HG03442 (cell line): ENCODE measurements at regions not wholly inside any gene's neighbourhood (a gene's known extent, or its start where the extent isn't known, plus 50 kb on each side); places are given as distances from the start of the nearest gene placed in this dataset.

Experiments
- ATAC-seq: cut with Tn5 transposase; IDR thresholded peaks from one replicate; pipeline ENCODE4 v1.9.1; 2021; ENCODE audit warnings: mild to moderate bottlenecking, moderate library complexity; ENCODE audit not compliant: unreplicated experiment

GRCh38 chr7:142606081-142606480 lies 143.2 kb upstream of the PRSS1 start:
- no peak for ATAC-seq

DNA sequence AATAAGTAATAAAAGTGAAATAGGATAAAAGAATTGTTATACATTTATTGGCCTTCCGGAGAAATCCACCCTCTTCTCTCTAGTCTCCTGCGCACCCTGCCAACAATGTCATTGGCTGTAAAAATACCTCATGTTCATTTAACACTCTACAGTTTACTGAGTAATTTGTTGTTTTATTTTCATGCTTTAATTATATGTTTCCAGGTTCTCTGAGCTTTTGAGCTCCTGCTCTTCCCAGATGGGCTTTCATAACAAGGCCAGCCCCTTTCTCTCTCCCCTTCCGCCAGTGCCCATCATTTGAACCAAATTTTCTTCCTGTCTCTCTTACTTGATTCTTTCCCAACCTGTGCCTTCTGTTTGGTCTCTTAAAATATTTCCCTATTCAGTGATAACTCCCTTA lies 144.6 kb upstream of the PRSS1 start:
- ATAC-seq: no peak

- ATAC-seq: peak; percentile 39
Measured at GRCh38 chr7:142603870-142604448, 145.3 kb upstream of the PRSS1 start.

- no peak for ATAC-seq
Measured at GRCh38 chr7:142602756-142603155, 146.5 kb upstream of the PRSS1 start.

DNA sequence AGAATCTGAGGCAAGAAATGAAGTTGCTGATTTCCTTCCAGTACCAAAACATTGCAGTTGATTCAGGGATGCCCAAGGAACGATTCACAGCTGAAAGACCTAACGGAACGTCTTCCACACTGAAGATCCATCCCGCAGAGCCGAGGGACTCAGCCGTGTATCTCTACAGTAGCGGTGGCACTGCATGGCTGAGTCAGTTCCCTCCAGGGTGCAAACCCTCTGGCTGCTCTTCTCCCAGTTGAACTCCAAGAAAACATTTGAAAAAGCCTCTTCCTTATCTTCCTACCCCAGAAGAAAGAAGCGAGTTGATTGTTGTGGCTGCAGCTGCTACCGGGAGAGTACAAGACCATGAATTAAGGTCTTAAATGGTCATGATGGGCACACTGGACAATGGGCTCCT lies 147.1 kb upstream of the PRSS1 start:
- no peak for ATAC-seq

DNA sequence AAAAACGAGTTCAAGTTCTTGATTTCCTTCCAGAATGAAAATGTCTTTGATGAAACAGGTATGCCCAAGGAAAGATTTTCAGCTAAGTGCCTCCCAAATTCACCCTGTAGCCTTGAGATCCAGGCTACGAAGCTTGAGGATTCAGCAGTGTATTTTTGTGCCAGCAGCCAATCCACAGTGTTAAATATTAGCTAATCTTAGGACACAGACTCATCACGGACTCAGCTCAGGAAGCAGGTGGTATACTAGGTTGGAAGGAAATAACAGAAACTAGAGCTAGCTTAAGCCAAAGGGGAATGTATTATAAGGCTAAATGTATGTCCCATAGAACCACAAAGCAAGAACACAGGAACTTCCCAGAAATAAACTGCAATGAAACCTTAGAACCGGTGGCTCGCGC lies 151.0 kb upstream of the PRSS1 start:
- no peak for ATAC-seq

DNA sequence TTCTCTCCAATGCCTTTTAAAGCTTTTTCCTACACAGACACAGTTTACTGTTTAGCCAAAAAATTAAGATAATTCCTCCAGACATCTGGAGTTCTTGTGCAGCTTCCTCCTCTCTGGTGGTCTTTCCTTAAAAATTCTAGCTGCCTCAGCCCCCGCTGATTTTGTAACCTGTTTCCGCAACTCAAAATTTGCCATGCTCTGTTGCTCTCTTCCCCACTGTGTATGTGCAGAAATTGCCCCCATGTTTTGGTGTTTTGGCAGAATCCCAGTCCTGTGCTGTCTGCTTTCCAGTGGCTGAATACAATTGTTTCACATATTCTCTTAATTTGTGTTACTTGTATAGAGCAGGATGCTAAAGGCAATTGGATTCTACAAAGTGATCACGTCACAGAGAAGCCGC lies 151.7 kb upstream of the PRSS1 start:
- no peak for ATAC-seq

DNA sequence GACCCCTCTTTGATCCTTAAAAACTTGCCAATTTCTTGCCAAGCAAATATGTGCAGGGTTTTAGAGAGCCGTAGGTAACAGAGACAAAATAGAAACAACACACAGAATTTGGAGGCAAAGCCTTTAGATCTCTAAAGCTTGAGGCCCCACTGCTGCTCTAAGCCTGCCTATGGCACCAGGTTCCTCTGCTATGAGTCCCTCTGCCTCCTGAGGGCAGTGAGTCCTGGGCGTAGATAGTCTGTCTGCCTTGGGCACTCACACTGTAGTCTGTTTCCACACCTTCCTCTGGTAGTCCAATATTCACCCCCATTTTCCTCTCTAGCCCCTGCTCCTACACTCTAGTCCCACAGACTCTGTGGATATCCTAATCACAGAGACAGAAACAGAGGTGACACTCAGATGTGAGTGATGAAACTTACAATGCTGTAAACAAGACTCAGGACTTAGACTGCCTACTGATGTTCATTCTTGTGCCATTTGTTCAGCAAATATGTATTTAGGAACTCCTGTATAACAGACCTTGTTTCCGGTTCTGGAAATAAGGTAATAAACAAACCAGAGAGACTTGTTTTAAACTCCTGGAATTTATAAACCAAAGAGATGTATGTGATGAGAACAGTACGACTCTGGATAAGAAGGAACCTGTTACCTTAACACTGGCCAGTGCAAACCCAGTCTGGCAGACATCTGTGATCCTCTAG lies 153.3 kb upstream of the PRSS1 start:
- ATAC-seq: no peak

- no peak for ATAC-seq
Measured at GRCh38 chr7:142594078-142594477, 155.2 kb upstream of the PRSS1 start.

DNA sequence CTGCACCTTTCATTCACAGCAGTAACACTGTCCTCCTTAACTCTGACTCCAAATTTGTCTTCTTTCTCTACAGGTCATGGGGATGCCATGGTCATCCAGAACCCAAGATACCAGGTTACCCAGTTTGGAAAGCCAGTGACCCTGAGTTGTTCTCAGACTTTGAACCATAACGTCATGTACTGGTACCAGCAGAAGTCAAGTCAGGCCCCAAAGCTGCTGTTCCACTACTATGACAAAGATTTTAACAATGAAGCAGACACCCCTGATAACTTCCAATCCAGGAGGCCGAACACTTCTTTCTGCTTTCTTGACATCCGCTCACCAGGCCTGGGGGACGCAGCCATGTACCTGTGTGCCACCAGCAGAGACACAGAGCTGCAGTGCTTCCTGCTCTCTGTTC lies 156.2 kb upstream of the PRSS1 start:
- ATAC-seq: no peak

DNA sequence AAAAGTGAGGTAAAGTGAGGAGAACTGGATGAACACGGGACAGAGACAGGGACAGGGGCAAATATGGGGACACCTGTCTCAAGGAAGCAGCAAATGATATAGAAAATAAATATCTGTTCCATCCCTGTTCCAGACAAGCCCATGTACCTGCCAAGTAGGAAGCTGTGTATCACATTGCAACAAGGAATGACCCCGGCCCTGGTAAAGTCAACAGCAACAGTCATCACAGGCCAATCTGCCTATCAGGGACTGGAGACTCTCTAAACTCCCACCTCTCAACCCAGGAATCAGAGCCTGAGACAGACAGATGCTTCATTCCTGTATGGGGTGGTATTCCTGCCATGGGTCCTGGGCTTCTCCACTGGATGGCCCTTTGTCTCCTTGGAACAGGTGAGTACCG lies 156.6 kb upstream of the PRSS1 start:
- ATAC-seq: no peak

DNA sequence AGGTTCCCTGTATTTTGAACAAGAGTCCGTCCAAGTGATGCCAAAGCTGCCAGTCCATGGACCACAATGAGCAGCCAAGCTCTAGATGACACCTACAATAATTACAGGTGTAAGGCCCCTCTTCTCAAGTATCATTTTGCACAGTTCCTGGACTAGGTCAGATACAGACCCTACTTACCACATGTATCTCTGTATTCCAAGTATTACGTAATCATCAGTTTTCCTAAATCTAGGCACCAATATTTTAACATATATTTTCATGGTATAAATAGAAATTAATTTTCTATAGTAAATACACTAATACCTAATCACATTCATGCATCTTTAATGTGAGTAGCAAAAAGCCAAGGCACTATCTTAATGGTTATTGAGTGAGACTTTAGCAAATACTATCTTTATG lies 157.0 kb upstream of the PRSS1 start:
- ATAC-seq: no peak

DNA sequence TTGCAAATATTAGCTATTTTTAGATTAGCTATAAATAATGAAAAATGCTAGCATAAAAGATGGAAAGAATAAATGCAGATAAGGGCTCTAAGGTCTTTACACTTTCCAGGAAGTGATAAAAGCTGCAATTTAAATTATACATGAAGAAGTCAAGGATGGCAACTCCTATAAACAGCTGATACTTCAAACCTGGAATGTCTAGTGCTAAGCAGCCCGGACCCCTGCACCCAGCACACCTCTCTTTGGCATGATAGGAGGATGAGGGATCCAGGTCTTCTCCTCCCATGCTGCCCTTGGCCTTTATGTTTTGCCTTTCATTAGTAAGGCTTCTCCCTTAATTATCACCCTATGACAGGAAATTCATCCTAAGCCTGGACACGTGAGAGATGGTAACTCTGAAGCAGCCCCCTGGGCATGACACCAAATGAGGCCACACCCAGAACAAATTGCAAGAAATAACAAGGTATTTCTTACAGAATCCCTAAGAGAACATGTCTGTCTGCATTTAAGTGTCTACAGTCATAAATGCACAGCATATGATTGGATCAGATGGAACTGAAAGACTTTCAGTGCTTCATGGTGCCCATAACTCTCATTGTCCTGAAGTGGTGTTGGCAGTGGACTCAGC lies 158.3 kb upstream of the PRSS1 start:
- ATAC-seq: no peak

DNA sequence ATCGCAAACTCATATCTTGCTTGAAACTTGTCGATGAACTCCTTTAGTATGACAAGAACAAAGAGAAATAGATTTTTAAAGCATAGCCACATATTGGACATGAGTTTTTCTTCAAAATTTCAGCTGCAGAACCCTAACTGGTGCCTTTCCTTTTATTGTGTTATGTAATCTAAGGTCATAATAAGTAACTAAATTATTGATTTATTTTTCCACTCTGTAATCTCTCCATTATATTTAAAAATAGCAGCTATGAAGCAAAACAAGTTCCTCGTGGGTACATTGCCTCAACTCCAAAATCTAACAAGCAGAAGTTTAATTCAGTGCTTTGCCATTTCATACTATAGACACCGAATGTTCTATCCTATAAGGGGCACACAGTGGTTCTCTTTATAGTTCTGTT lies 159.2 kb upstream of the PRSS1 start:
- no peak for ATAC-seq

DNA sequence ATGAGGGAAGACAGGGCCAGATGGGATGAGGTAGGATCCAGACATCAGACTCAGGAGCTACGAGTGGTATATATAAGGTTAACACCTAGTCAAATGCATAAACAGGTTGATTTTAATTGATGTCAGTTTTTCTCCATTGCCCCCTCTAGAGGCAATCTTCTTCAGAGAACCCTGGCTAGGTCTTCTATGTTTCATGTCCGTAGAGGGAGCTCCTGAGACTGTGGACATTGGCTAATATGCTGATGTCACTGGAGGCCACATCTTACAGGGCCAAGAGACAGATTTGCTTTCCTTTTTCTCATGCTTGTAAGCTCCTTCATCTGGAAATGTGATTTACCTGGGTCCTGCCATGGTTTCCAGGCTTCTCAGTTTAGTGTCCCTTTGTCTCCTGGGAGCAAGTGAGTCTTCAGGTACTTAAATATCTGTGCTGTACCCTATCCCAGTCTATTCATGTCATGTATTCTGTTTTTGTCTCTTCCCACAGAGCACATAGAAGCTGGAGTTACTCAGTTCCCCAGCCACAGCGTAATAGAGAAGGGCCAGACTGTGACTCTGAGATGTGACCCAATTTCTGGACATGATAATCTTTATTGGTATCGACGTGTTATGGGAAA lies 161.6 kb upstream of the PRSS1 start:
- peak; percentile 68 for ATAC-seq

- ATAC-seq: no peak
Measured at GRCh38 chr7:142586611-142587010, 162.7 kb upstream of the PRSS1 start.

DNA sequence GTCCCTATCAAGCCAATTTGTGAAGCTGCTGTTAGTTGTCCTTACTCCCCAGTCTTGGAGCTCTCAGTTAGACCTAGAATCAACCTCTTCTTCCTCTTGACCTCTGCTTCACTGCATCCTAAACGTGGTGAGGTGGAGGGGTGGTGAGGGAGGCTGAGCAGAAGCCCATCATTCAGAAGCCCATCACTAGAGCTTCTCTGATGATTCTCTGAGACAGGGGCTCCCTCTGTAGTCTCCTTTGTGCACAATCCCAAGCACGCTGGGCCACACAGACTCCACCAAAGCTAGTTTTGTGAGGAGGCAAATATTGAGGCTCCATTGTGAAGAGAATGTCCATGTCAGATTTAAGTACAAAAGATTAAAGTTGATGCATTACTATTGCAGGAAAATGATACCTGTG lies 163.8 kb upstream of the PRSS1 start:
- ATAC-seq: no peak

DNA sequence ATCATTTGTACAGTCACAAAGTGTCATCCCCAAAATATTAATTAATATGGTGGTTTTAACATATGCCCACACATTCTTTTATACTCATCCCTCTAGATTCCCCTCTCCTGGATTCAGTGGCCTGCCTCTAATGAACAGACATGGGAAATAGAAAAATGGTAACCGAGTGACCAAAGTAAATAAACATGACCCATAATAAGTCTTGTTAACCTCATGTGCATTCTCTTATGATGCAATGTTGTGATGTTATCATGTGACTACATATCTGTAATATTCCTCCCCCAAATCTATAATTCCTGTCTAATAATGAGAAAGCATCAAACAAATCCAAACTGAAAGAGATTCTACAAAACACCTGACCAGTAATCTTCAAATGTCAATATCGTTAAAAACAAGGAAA lies 164.5 kb upstream of the PRSS1 start:
- ATAC-seq: no peak

GRCh38 chr7:142583446-142583845 lies 165.8 kb upstream of the PRSS1 start:
- ATAC-seq: peak; percentile 89

GRCh38 chr7:142582351-142582750 lies 166.9 kb upstream of the PRSS1 start:
- ATAC-seq: no peak

- ATAC-seq: peak; percentile 57
Measured at GRCh38 chr7:142581341-142581740, 167.9 kb upstream of the PRSS1 start.

DNA sequence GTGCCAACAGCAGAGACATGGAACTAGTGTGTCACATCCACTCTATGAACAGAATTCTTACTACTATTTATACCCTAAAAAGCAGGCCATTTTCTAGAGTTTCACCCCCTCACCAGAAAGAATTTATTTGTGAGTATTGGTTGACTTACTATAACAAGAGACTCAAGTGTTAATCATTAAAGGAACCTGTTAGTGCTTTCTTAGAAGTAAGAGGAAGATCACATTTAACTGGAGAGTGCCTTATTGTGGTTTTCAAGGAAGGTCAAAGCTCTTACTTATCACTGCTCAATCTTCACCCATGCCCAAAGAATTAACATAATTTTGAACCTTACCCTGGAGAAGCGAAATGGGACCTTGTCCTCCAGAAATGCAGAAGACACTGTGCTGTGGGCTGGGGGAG lies 169.3 kb upstream of the PRSS1 start:
- ATAC-seq: no peak
